ENCODE measurements at regions not wholly inside any gene's neighbourhood (a gene's known extent, or its start where the extent isn't known, plus 50 kb on each side); places are given as distances from the start of the nearest gene placed in this dataset.

- 57 to 68% (median 63%) methylated on average over 3 of the region's 3 CpGs for WGBS, 4 donors
- Histone ChIP-seq H3K4me1 (replicated peaks in 1 of 2) (no peaks in the 10 kb centered on the region), H3K9me3 (replicated peaks in 1 of 3) (no peaks in the 10 kb centered on the region), H3K4me3 (no peak overlapping the region), H3K36me3 (replicated peaks in 1 of 2) (no peaks in the 10 kb centered on the region), H3K27me3 (no peaks in the 10 kb centered on the region), H3K27ac (no peak overlapping the region)
- intact Hi-C loops (cut with DNase I) = no loop called here
- no peak for DNase-seq
- TF ChIP-seq POLR2A (IDR thresholded peaks at IDR 0.05) (no peak), CTCF (IDR thresholded peaks at IDR 0.05) (no peak)
Measured at GRCh38 chr3:18672561-18672960, 247.4 kb upstream of the SATB1 start.

- WGBS, 4 donors = 77 to 83% (median 81%) methylated on average over 4 of the region's 4 CpGs
- no peaks in the 10 kb centered on the region for H3K36me3 ChIP-seq (replicated peaks in 1 of 2)
- H3K4me1 ChIP-seq (replicated peaks in 1 of 2) = no peaks in the 10 kb centered on the region
- H3K4me3 ChIP-seq = no peak overlapping the region
- H3K27me3 ChIP-seq = no peaks in the 10 kb centered on the region
- no peak for DNase-seq
- no peak overlapping the region for H3K27ac ChIP-seq
- no peaks in the 10 kb centered on the region for H3K9me3 ChIP-seq (replicated peaks in 1 of 3)
- intact Hi-C loops (cut with DNase I) = no loop called here
- TF ChIP-seq CTCF (IDR thresholded peaks at IDR 0.05) = no peak
- TF ChIP-seq POLR2A (IDR thresholded peaks at IDR 0.05) = no peak
Measured at GRCh38 chr3:18670759-18671158, 245.6 kb upstream of the SATB1 start.

GRCh38 chr3:18669374-18669773, 244.2 kb upstream of the SATB1 start:
- Histone ChIP-seq H3K4me1 (replicated peaks in 1 of 2) (no peaks in the 10 kb centered on the region), H3K36me3 (replicated peaks in 1 of 2) (no peaks in the 10 kb centered on the region), H3K27me3 (no peaks in the 10 kb centered on the region), H3K9me3 (replicated peaks in 1 of 3) (no peaks in the 10 kb centered on the region), H3K27ac (no peak overlapping the region), H3K4me3 (no peak overlapping the region)
- DNase-seq = no peak
- intact Hi-C loops (cut with DNase I) = no loop called here
- WGBS, 4 donors = 77 to 93% (median 90%) methylated on average over 1 of the region's 1 CpG
- TF ChIP-seq CTCF (IDR thresholded peaks at IDR 0.05) = no peak

GRCh38 chr3:18667552-18667951, 242.4 kb upstream of the SATB1 start:
- no peaks in the 10 kb centered on the region for H3K9me3 ChIP-seq (replicated peaks in 1 of 3)
- intact Hi-C loops (cut with DNase I) = no loop called here
- WGBS, 4 donors = 34 to 46% (median 38%) methylated on average over 4 of the region's 4 CpGs
- no peaks in the 10 kb centered on the region for H3K27me3 ChIP-seq
- no peak overlapping the region for H3K4me3 ChIP-seq
- H3K27ac ChIP-seq = no peak overlapping the region
- no peaks in the 10 kb centered on the region for H3K4me1 ChIP-seq (replicated peaks in 1 of 2)
- no peak for DNase-seq
- no peak for TF ChIP-seq POLR2A (IDR thresholded peaks at IDR 0.05)
- TF ChIP-seq CTCF (IDR thresholded peaks at IDR 0.05) = no peak
- H3K36me3 ChIP-seq (replicated peaks in 1 of 2) = no peaks in the 10 kb centered on the region

All from adrenal gland (tissue), 9 donors.